SU-DHL-6 (cell line): ENCODE measurements at regions not wholly inside any gene's neighbourhood (a gene's known extent, or its start where the extent isn't known, plus 50 kb on each side); places are given as distances from the start of the nearest gene placed in this dataset.

Experiments used
- H2AFZ ChIP-seq: fragments of 200-600 bp; sonication (generic); 2 replicates; pipeline ENCODE4 v1.6.1; 2014; ENCODE audit warnings: low read depth, mild to moderate bottlenecking, moderate library complexity, mixed read lengths, antibody characterized with exemption, low read length; ENCODE audit not compliant: severe bottlenecking
- H3F3A ChIP-seq: fragments of 200-600 bp; shearing (Covaris generic); 2 replicates; pipeline ENCODE4 v1.6.0; 2016; ENCODE audit warnings: antibody characterized with exemption, mild to moderate bottlenecking; ENCODE audit not compliant: insufficient read depth
- H3K27ac ChIP-seq: fragments of 200-600 bp; sonication (generic); 2 replicates; pipeline ENCODE4 v1.5.1; 2016; ENCODE audit warnings: low read depth, mild to moderate bottlenecking, low read length, moderate library complexity, mixed read lengths
- H3K27me3 ChIP-seq: fragments of 200-600 bp; sonication (generic), shearing (Covaris generic); 2 replicates; pipeline ENCODE4 v1.6.0; 2014; ENCODE audit warnings: mild to moderate bottlenecking, low read length
- H3K36me3 ChIP-seq: fragments of 200-600 bp; sonication (generic); 2 replicates; pipeline ENCODE4 v1.6.1; 2014; ENCODE audit warnings: mild to moderate bottlenecking, low read length, mixed read lengths
- H3K4me2 ChIP-seq: fragments of 300-600, 200-600 bp; shearing (Covaris generic), sonication (generic); 2 replicates; pipeline ENCODE4 v1.6.0; 2014; ENCODE audit warnings: low read length, low read depth, mild to moderate bottlenecking; ENCODE audit not compliant: poor library complexity, severe bottlenecking
- H3K4me3 ChIP-seq: fragments of 200-600 bp; sonication (generic); 2 replicates; pipeline ENCODE4 v1.5.1; 2014; ENCODE audit warnings: antibody characterized with exemption, low read length, mild to moderate bottlenecking, mixed read lengths; ENCODE audit not compliant: insufficient read depth, poor library complexity, severe bottlenecking
- H3K79me2 ChIP-seq: fragments of 200-600 bp; sonication (generic); 2 replicates; pipeline ENCODE4 v1.6.1; 2014; ENCODE audit warnings: mild to moderate bottlenecking, low read length, moderate library complexity; ENCODE audit not compliant: insufficient read depth
- H3K9ac ChIP-seq: fragments of 200-600 bp; sonication (generic); 2 replicates; pipeline ENCODE4 v1.7.0; 2014; ENCODE audit warnings: mild to moderate bottlenecking, low read length
- H3K9me2 ChIP-seq: fragments of 200-600 bp; sonication (generic); replicated peaks from 2 replicates; pipeline ENCODE4 v1.6.1; 2014; ENCODE audit warnings: low read length; ENCODE audit not compliant: insufficient read depth
- H3K9me3 ChIP-seq: fragments of 200-600 bp; sonication (generic); 2 replicates; pipeline ENCODE4 v1.6.1; 2014; ENCODE audit warnings: low read length, mixed read lengths; ENCODE audit not compliant: insufficient read depth
- H4K20me1 ChIP-seq: fragments of 200-600 bp; sonication (generic); 2 replicates; pipeline ENCODE4 v1.6.1; 2014; ENCODE audit warnings: low read depth, mild to moderate bottlenecking, antibody characterized with exemption, low read length, moderate library complexity, mixed read lengths
- CTCF ChIP-seq: fragments of 200-600 bp; sonication (generic); IDR thresholded peaks from one replicate; pipeline ENCODE4 v1.5.1; 2017; ENCODE audit warnings: antibody characterized with exemption, mild to moderate bottlenecking, low read length, moderate library complexity; ENCODE audit not compliant: insufficient read depth, poor library complexity, severe bottlenecking
- EZH2phosphoT487 ChIP-seq: fragments of 200-600 bp; sonication (generic), shearing (Covaris generic); conservative IDR thresholded peaks from 2 replicates; pipeline ENCODE4 v1.6.1; 2018; ENCODE audit warnings: mild to moderate bottlenecking, antibody characterized with exemption, low read length, moderate library complexity, mixed read lengths

DNA sequence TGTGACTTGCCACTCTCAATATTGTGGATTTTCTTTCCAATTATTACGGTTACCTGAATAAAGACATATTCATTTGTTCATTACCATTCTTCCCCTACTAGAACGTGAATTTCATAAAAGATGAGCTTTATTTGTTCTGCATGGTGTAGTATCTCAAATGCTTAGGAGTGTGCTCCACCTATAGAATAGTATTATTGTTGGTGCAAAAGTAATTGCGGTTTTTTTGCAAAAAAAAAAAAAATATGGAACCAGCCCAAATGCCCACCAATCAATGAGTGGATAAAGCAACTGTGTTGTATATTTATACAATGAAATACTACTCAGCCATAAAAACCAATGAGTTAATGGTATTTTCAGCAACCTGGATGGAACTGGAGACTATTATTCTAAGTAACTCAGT is 525.5 kb upstream of the PRKX start:
- H3K4me2 ChIP-seq, result no peak overlapping the region
- H2AFZ ChIP-seq, result no peak overlapping the region
- no peak for TF ChIP-seq EZH2phosphoT487
- no peak for TF ChIP-seq CTCF

DNA sequence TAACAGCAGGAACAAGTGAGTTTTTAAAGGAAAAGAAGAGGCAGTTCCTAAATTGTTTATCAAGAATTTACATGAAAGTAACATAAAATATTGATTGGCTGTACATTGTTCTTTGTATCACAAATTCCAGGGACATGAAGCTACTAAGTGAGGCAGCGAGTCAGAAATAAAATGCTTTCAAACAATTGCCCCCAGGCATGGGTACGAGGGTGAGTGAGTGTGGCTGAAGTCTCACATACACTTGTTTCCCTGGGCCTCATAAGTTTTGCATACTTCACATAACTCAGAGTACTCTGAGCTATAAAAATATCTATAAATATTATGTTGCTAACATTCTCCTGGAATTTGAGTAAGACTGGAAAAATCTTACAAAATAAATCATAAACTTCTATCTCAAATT is 511.6 kb upstream of the PRKX start:
- H3K4me3 ChIP-seq, result no peak overlapping the region

More for the DNA sequence above, 525.5 kb upstream of the PRKX start:
- H3K36me3 ChIP-seq, result no peaks in the 10 kb centered on the region
- no peak overlapping the region for H3K4me3 ChIP-seq
- no peaks in the 10 kb centered on the region for H3K9me2 ChIP-seq
- no peaks in the 10 kb centered on the region for H3K27me3 ChIP-seq
- no peaks in the 10 kb centered on the region for H4K20me1 ChIP-seq
- H3K79me2 ChIP-seq, result no peaks in the 10 kb centered on the region
- H3F3A ChIP-seq, result peaks cover 15% of the 10 kb centered on the region
- H3K27ac ChIP-seq, result no peak overlapping the region
- H3K9ac ChIP-seq, result no peak overlapping the region
- peaks cover 10% of the 10 kb centered on the region; the same call in 1 of the 2 replicates for H3K9me3 ChIP-seq

GRCh38 chrX:4206941-4207340 is 493.5 kb upstream of the PRKX start:
- Histone ChIP-seq H3K36me3 (no peaks in the 10 kb centered on the region), H3K9me2 (no peaks in the 10 kb centered on the region), H3K9me3 (no peaks in the 10 kb centered on the region), H3F3A (no peaks in the 10 kb centered on the region), H3K79me2 (no peaks in the 10 kb centered on the region), H3K27ac (no peak overlapping the region), H2AFZ (no peak overlapping the region), H3K4me2 (no peak overlapping the region), H4K20me1 (no peaks in the 10 kb centered on the region), H3K4me3 (no peak overlapping the region), H3K9ac (no peak overlapping the region), H3K27me3 (no peaks in the 10 kb centered on the region)
- TF ChIP-seq EZH2phosphoT487 (no peak), CTCF (no peak)

More for the DNA sequence above, 511.6 kb upstream of the PRKX start:
- Histone ChIP-seq H3K4me2 (no peak overlapping the region), H3K36me3 (no peaks in the 10 kb centered on the region), H3K9me2 (no peaks in the 10 kb centered on the region), H2AFZ (no peak overlapping the region), H3K79me2 (no peaks in the 10 kb centered on the region), H3K9ac (no peak overlapping the region), H3K9me3 (no peaks in the 10 kb centered on the region), H4K20me1 (no peaks in the 10 kb centered on the region), H3K27me3 (no peaks in the 10 kb centered on the region), H3F3A (no peaks in the 10 kb centered on the region), H3K27ac (no peak overlapping the region)
- no peak for TF ChIP-seq EZH2phosphoT487
- no peak for TF ChIP-seq CTCF

DNA sequence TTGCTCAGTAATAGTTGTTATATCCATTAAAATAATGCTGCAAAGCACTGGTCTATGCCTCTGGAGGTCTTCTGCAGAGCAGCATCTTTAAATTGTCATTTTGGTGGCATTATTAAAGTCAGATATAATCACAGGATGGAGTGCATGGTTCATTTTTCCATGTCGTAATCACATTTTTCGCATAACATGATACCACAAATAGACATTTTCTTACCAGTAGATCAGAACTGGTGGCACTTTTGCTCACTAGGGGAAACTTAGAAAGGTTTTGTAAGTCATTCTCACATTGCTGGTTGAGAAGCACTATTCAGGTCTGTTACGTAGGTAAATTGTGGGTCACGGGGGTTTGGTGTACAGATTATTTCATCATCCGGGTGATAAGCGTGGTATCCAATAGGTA is 484.5 kb upstream of the PRKX start:
- Histone ChIP-seq H3K4me2 (no peak overlapping the region), H3K27ac (no peak overlapping the region), H4K20me1 (no peaks in the 10 kb centered on the region), H3K9me2 (no peaks in the 10 kb centered on the region), H3K9me3 (no peaks in the 10 kb centered on the region), H3K36me3 (no peaks in the 10 kb centered on the region), H3F3A (no peaks in the 10 kb centered on the region), H3K27me3 (no peaks in the 10 kb centered on the region), H3K79me2 (no peaks in the 10 kb centered on the region), H3K4me3 (no peak overlapping the region), H3K9ac (no peak overlapping the region), H2AFZ (no peak overlapping the region)
- TF ChIP-seq CTCF, result no peak
